ENCODE measurements at regions not wholly inside any gene's neighbourhood (a gene's known extent, or its start where the extent isn't known, plus 50 kb on each side); places are given as distances from the start of the nearest gene placed in this dataset.

GRCh38 chr11:114758627-114759026 lies 80.3 kb downstream of the NXPE2 start:
- no peaks in the 10 kb centered on the region for H3K4me1 Mint-ChIP-seq (ENCODE audit: low read depth, unreplicated experiment)
- Histone ChIP-seq H3K79me2 (ENCODE audit: insufficient read depth, low read length) (no peaks in the 10 kb centered on the region), H3K4me2 (ENCODE audit: low read length) (no peak overlapping the region), H3K9me3 (ENCODE audit: insufficient read depth, low read depth, low read length) (no peaks in the 10 kb centered on the region), H2AFZ (ENCODE audit: low read depth, low read length) (no peak overlapping the region), H3K36me3 (ENCODE audit: insufficient read depth, low read length) (no peaks in the 10 kb centered on the region), H3K27ac (ENCODE audit: low read depth, low read length) (no peak overlapping the region), H3K9ac (ENCODE audit: low read length) (no peak overlapping the region), H4K20me1 (ENCODE audit: insufficient read depth, low read length) (no peaks in the 10 kb centered on the region), H3K4me1 (ENCODE audit: insufficient read depth, low read length) (no peaks in the 10 kb centered on the region), H3K27me3 (ENCODE audit: insufficient read depth, low read length) (no peaks in the 10 kb centered on the region), H3K4me3 (ENCODE audit: insufficient read depth, low read depth, low read length) (no peak overlapping the region)
- H3K27ac Mint-ChIP-seq (ENCODE audit: unreplicated experiment), result no peak overlapping the region
- TF ChIP-seq CTCF (IDR thresholded peaks at IDR 0.05; ENCODE audit: insufficient read depth, low read depth, low read length) (no peak), EZH2 (IDR thresholded peaks at IDR 0.05; ENCODE audit: insufficient read depth, low read length) (no peak)
- no peak for FAIRE-seq
- peaks cover 2% of the 10 kb centered on the region for H3K27me3 Mint-ChIP-seq (ENCODE audit: low read depth, unreplicated experiment)
- no peaks in the 10 kb centered on the region for H3K9me3 Mint-ChIP-seq (ENCODE audit: unreplicated experiment)
- no peaks in the 10 kb centered on the region for H3K36me3 Mint-ChIP-seq (ENCODE audit: low read depth, unreplicated experiment)
- no peak overlapping the region for H3K4me3 Mint-ChIP-seq (ENCODE audit: unreplicated experiment)
- DNase-seq (ENCODE audit: low read depth), result no peak

GRCh38 chr11:114762408-114762807 lies 84.1 kb downstream of the NXPE2 start:
- Histone ChIP-seq H3K36me3 (ENCODE audit: insufficient read depth, low read length) (no peaks in the 10 kb centered on the region), H3K4me1 (ENCODE audit: insufficient read depth, low read length) (no peaks in the 10 kb centered on the region), H3K79me2 (ENCODE audit: insufficient read depth, low read length) (no peaks in the 10 kb centered on the region), H3K4me2 (ENCODE audit: low read length) (no peak overlapping the region), H2AFZ (ENCODE audit: low read depth, low read length) (no peak overlapping the region), H3K9me3 (ENCODE audit: insufficient read depth, low read depth, low read length) (no peaks in the 10 kb centered on the region), H3K27me3 (ENCODE audit: insufficient read depth, low read length) (no peaks in the 10 kb centered on the region), H3K4me3 (ENCODE audit: insufficient read depth, low read depth, low read length) (no peak overlapping the region), H4K20me1 (ENCODE audit: insufficient read depth, low read length) (no peaks in the 10 kb centered on the region), H3K27ac (ENCODE audit: low read depth, low read length) (no peak overlapping the region), H3K9ac (ENCODE audit: low read length) (no peak overlapping the region)
- Mint-ChIP-seq H3K4me1 (ENCODE audit: low read depth, unreplicated experiment) (no peaks in the 10 kb centered on the region), H3K27me3 (ENCODE audit: low read depth, unreplicated experiment) (peaks cover 6% of the 10 kb centered on the region), H3K27ac (ENCODE audit: unreplicated experiment) (no peak overlapping the region), H3K9me3 (ENCODE audit: unreplicated experiment) (no peaks in the 10 kb centered on the region), H3K4me3 (ENCODE audit: unreplicated experiment) (no peak overlapping the region), H3K36me3 (ENCODE audit: low read depth, unreplicated experiment) (no peaks in the 10 kb centered on the region)
- DNase-seq (ENCODE audit: low read depth) (peak; percentile 41), FAIRE-seq (peak; percentile 23)
- peak; percentile 75 for TF ChIP-seq CTCF (IDR thresholded peaks at IDR 0.05; ENCODE audit: insufficient read depth, low read depth, low read length)
- TF ChIP-seq EZH2 (IDR thresholded peaks at IDR 0.05; ENCODE audit: insufficient read depth, low read length), result no peak

GRCh38 chr11:114764563-114764962 lies 86.2 kb downstream of the NXPE2 start:
- Histone ChIP-seq H3K27me3 (ENCODE audit: insufficient read depth, low read length) (no peaks in the 10 kb centered on the region), H3K4me1 (ENCODE audit: insufficient read depth, low read length) (no peaks in the 10 kb centered on the region), H3K27ac (ENCODE audit: low read depth, low read length) (no peak overlapping the region), H3K9ac (ENCODE audit: low read length) (no peak overlapping the region), H3K36me3 (ENCODE audit: insufficient read depth, low read length) (no peaks in the 10 kb centered on the region), H3K9me3 (ENCODE audit: insufficient read depth, low read depth, low read length) (no peaks in the 10 kb centered on the region), H3K4me2 (ENCODE audit: low read length) (no peak overlapping the region), H2AFZ (ENCODE audit: low read depth, low read length) (no peak overlapping the region), H4K20me1 (ENCODE audit: insufficient read depth, low read length) (no peaks in the 10 kb centered on the region), H3K79me2 (ENCODE audit: insufficient read depth, low read length) (no peaks in the 10 kb centered on the region), H3K4me3 (ENCODE audit: insufficient read depth, low read depth, low read length) (no peak overlapping the region)
- no peaks in the 10 kb centered on the region for H3K4me1 Mint-ChIP-seq (ENCODE audit: low read depth, unreplicated experiment)
- no peak overlapping the region for H3K27ac Mint-ChIP-seq (ENCODE audit: unreplicated experiment)
- no peak for FAIRE-seq
- TF ChIP-seq CTCF (IDR thresholded peaks at IDR 0.05; ENCODE audit: insufficient read depth, low read depth, low read length) (no peak), EZH2 (IDR thresholded peaks at IDR 0.05; ENCODE audit: insufficient read depth, low read length) (no peak)
- H3K4me3 Mint-ChIP-seq (ENCODE audit: unreplicated experiment), result no peak overlapping the region
- no peaks in the 10 kb centered on the region for H3K9me3 Mint-ChIP-seq (ENCODE audit: unreplicated experiment)
- no peaks in the 10 kb centered on the region for H3K36me3 Mint-ChIP-seq (ENCODE audit: low read depth, unreplicated experiment)
- no peak for DNase-seq (ENCODE audit: low read depth)
- peaks cover 8% of the 10 kb centered on the region for H3K27me3 Mint-ChIP-seq (ENCODE audit: low read depth, unreplicated experiment)

Data from astrocyte (in vitro differentiated cells and primary cell).